Neural cell (in vitro differentiated cells): ENCODE measurements at regions not wholly inside any gene's neighbourhood (a gene's known extent, or its start where the extent isn't known, plus 50 kb on each side); places are given as distances from the start of the nearest gene placed in this dataset.

Experiments used
- H2AFZ ChIP-seq: fragments of 200-600, 300-800 bp; sonication (generic), shearing (Covaris generic); 2 replicates; pipeline ENCODE4 v1.6.0; 2014; ENCODE audit warnings: low read depth, mild to moderate bottlenecking, antibody characterized with exemption, low read length, moderate library complexity
- H3F3A ChIP-seq: fragments of 200-600 bp; shearing (Covaris generic); 2 replicates; pipeline ENCODE4 v1.6.1; 2016; ENCODE audit warnings: mild to moderate bottlenecking, moderate library complexity, mixed read lengths, antibody characterized with exemption, low read length; ENCODE audit not compliant: insufficient read depth, poor library complexity, severe bottlenecking
- H3K27ac ChIP-seq: fragments of 200-600, 300-800 bp; sonication (generic), shearing (Covaris generic); 2 replicates; pipeline ENCODE4 v1.5.1; 2014; ENCODE audit warnings: mild to moderate bottlenecking, low read length, moderate library complexity
- H3K27me3 ChIP-seq: fragments of 300-800, 200-600 bp; sonication (generic), shearing (Covaris generic); 2 replicates; pipeline ENCODE4 v1.6.0; 2014; ENCODE audit warnings: mild to moderate bottlenecking, low read depth, low read length, moderate library complexity; ENCODE audit not compliant: insufficient read depth
- H3K36me3 ChIP-seq: fragments of 300-800, 200-600 bp; sonication (generic), shearing (Covaris generic); 2 replicates; pipeline ENCODE4 v1.5.1; 2014; ENCODE audit warnings: mild to moderate bottlenecking, antibody characterized with exemption, low read length, moderate library complexity; ENCODE audit not compliant: insufficient read depth
- H3K4me2 ChIP-seq: fragments of 300-800, 200-600 bp; sonication (generic), shearing (Covaris generic); 2 replicates; pipeline ENCODE4 v1.6.0; 2014; ENCODE audit warnings: mild to moderate bottlenecking, low read length
- H3K4me3 ChIP-seq: fragments of 300-800, 200-600 bp; sonication (generic), shearing (Covaris generic); 2 replicates; pipeline ENCODE4 v1.5.1; 2014; ENCODE audit warnings: mild to moderate bottlenecking, low read length, moderate library complexity
- H3K79me2 ChIP-seq: fragments of 200-600 bp; shearing (Covaris generic); replicated peaks from 2 replicates; pipeline ENCODE4 v1.6.0; 2014; ENCODE audit warnings: mild to moderate bottlenecking, low read length, moderate library complexity; ENCODE audit not compliant: insufficient read depth
- H3K9ac ChIP-seq: fragments of 300-800, 200-600 bp; sonication (generic), shearing (Covaris generic); 2 replicates; pipeline ENCODE4 v1.6.1; 2016; ENCODE audit warnings: mild to moderate bottlenecking, low read length, mixed read lengths
- H3K9me2 ChIP-seq: fragments of 200-600 bp; shearing (Covaris generic); 2 replicates; pipeline ENCODE4 v1.6.1; 2016; ENCODE audit warnings: mild to moderate bottlenecking, low read length, mixed read lengths; ENCODE audit not compliant: insufficient read depth
- H3K9me3 ChIP-seq: fragments of 200-600, 300-800 bp; sonication (generic), shearing (Covaris generic); 2 replicates; pipeline ENCODE4 v1.6.1; 2016; ENCODE audit warnings: mild to moderate bottlenecking, mixed run types, low read length, moderate library complexity, mixed read lengths
- H4K20me1 ChIP-seq: fragments of 200-600 bp; shearing (Covaris generic); 2 replicates; pipeline ENCODE4 v1.6.1; 2016; ENCODE audit warnings: mild to moderate bottlenecking, mixed run types; ENCODE audit not compliant: insufficient read depth
- EP300 ChIP-seq: fragments of 450-650 bp; conservative IDR thresholded peaks from 2 replicates; pipeline ENCODE4 v1.6.1; 2014; ENCODE audit warnings: antibody characterized with exemption, mild to moderate bottlenecking, moderate library complexity; ENCODE audit not compliant: poor library complexity, severe bottlenecking
- EZH2 ChIP-seq: fragments of 200-600, 300-800 bp; shearing (Covaris generic), sonication (generic); IDR thresholded peaks from 2 replicates; pipeline ENCODE4 v1.6.1; 2014; ENCODE audit warnings: antibody characterized with exemption, low read length, borderline replicate concordance, mild to moderate bottlenecking; ENCODE audit not compliant: insufficient read depth, poor library complexity, severe bottlenecking
- MXI1 ChIP-seq: fragments of 450-650 bp; conservative IDR thresholded peaks from 2 replicates; pipeline ENCODE4 v1.6.1; 2014; ENCODE audit warnings: antibody characterized with exemption, mild to moderate bottlenecking; ENCODE audit not compliant: poor library complexity, severe bottlenecking
- POLR2AphosphoS5 ChIP-seq: IDR thresholded peaks from 2 replicates; pipeline ENCODE4 v1.6.1; 2012
- RAD21 ChIP-seq: fragments of 450-650 bp; conservative IDR thresholded peaks from 2 replicates; pipeline ENCODE4 v1.6.1; 2014; ENCODE audit warnings: antibody characterized with exemption, mild to moderate bottlenecking, moderate library complexity
- REST ChIP-seq: IDR thresholded peaks from 2 replicates; pipeline ENCODE4 v1.6.1; 2012; ENCODE audit warnings: borderline replicate concordance
- SMC3 ChIP-seq: fragments of 450-650 bp; conservative IDR thresholded peaks from 2 replicates; pipeline ENCODE4 v1.6.1; 2014; ENCODE audit warnings: antibody characterized with exemption, mild to moderate bottlenecking, moderate library complexity; ENCODE audit not compliant: poor library complexity
- TAF1 ChIP-seq: IDR thresholded peaks from 2 replicates; pipeline ENCODE4 v1.6.1; 2012; ENCODE audit warnings: low read depth
- TF ChIP-seq, protein P1 (sequence below): fragments of 450-650 bp; IDR thresholded peaks from 2 replicates; pipeline ENCODE4 v1.5.1; 2014; ENCODE audit warnings: antibody characterized with exemption, mild to moderate bottlenecking, moderate library complexity; ENCODE audit not compliant: poor library complexity, severe bottlenecking

GRCh38 chr2:21268878-21269224 is 145.1 kb downstream of the TDRD15 start:
- H3K27ac ChIP-seq: peak overlapping the region; percentile 90
- H2AFZ ChIP-seq: no peak overlapping the region
- H3K79me2 ChIP-seq: no peaks in the 10 kb centered on the region
- no peaks in the 10 kb centered on the region for H3K9me3 ChIP-seq
- H3K4me3 ChIP-seq: peak overlapping the region; percentile 16
- peaks cover 13% of the 10 kb centered on the region for H3F3A ChIP-seq
- peak overlapping the region; percentile 47 for H3K9ac ChIP-seq
- no peaks in the 10 kb centered on the region for H4K20me1 ChIP-seq
- H3K4me2 ChIP-seq: no peak overlapping the region
- H3K27me3 ChIP-seq: no peaks in the 10 kb centered on the region
- no peaks in the 10 kb centered on the region for H3K36me3 ChIP-seq
- no peaks in the 10 kb centered on the region for H3K9me2 ChIP-seq
- TF ChIP-seq RAD21 (no peak), TAF1 (no peak), EP300 (peak; percentile 51), MXI1 (no peak), REST (no peak), POLR2AphosphoS5 (peak; percentile 17), EZH2 (no peak), SMC3 (peak; percentile 32)
- TF ChIP-seq, protein P1, sequence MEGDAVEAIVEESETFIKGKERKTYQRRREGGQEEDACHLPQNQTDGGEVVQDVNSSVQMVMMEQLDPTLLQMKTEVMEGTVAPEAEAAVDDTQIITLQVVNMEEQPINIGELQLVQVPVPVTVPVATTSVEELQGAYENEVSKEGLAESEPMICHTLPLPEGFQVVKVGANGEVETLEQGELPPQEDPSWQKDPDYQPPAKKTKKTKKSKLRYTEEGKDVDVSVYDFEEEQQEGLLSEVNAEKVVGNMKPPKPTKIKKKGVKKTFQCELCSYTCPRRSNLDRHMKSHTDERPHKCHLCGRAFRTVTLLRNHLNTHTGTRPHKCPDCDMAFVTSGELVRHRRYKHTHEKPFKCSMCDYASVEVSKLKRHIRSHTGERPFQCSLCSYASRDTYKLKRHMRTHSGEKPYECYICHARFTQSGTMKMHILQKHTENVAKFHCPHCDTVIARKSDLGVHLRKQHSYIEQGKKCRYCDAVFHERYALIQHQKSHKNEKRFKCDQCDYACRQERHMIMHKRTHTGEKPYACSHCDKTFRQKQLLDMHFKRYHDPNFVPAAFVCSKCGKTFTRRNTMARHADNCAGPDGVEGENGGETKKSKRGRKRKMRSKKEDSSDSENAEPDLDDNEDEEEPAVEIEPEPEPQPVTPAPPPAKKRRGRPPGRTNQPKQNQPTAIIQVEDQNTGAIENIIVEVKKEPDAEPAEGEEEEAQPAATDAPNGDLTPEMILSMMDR: no peak

- no peak overlapping the region for H2AFZ ChIP-seq
- H3K4me3 ChIP-seq: peak overlapping the region; percentile 16
- no peaks in the 10 kb centered on the region for H3K27me3 ChIP-seq
- peak overlapping the region; percentile 1 for H3K4me2 ChIP-seq
- H4K20me1 ChIP-seq: no peaks in the 10 kb centered on the region
- H3K9me2 ChIP-seq: no peaks in the 10 kb centered on the region
- H3K9ac ChIP-seq: peak overlapping the region; percentile 47
- H3K27ac ChIP-seq: peak overlapping the region; percentile 90
- TF ChIP-seq, protein P1: no peak
- TF ChIP-seq RAD21: no peak
- no peaks in the 10 kb centered on the region for H3K9me3 ChIP-seq
- H3K36me3 ChIP-seq: no peaks in the 10 kb centered on the region
- no peaks in the 10 kb centered on the region for H3K79me2 ChIP-seq
- peaks cover 13% of the 10 kb centered on the region for H3F3A ChIP-seq
Measured at GRCh38 chr2:21269382-21269781, 145.6 kb downstream of the TDRD15 start.
